ENCODE measurements at regions not wholly inside any gene's neighbourhood (a gene's known extent, or its start where the extent isn't known, plus 50 kb on each side); places are given as distances from the start of the nearest gene placed in this dataset.

- H3K27me3 ChIP-seq (ENCODE audit: control insufficient read depth in 2 of 2, insufficient read depth in 2 of 2, low read length in 2 of 2), result no peaks in the 10 kb centered on the region
- H3K9me3 ChIP-seq (replicated peaks; ENCODE audit: control insufficient read depth, insufficient read depth, low read length), result no peaks in the 10 kb centered on the region
- intact Hi-C loops (cut with micrococcal nuclease) (no loop called here), dilution Hi-C loops (cut with MboI; ENCODE audit: extremely low pct_ligation_motif_present, low sequenced_read_pairs) (no loop called here)
- no peak for DNase-seq (ENCODE audit: low read depth, low spot score)
- no peaks in the 10 kb centered on the region for H4K20me1 ChIP-seq (replicated peaks; ENCODE audit: control insufficient read depth, extremely low read depth, insufficient read depth, low read length)
- peak; percentile 8 for FAIRE-seq
- CTCF ChIA-PET, result interaction anchor here (0.8 to 1.2 kb wide), 3 partner anchors 10 to 186 kb away, joined by 3 read pairs; no protein-coding TSS in a partner anchor
- no peaks in the 10 kb centered on the region for H3K79me2 ChIP-seq (ENCODE audit: control insufficient read depth, insufficient read depth, low read length)
- H2AFZ ChIP-seq (ENCODE audit: low read depth, low read length), result no peak overlapping the region
- POLR2A ChIA-PET, result no interaction called here
- no peak overlapping the region for H3K9ac ChIP-seq (replicated peaks; ENCODE audit: extremely low read depth, insufficient read depth, low read length)
- H3K36me3 ChIP-seq (ENCODE audit: control insufficient read depth in 2 of 2, extremely low read depth in 1 of 2, insufficient read depth in 2 of 2, low read length in 2 of 2), result no peaks in the 10 kb centered on the region
- no peaks in the 10 kb centered on the region for H3K4me1 ChIP-seq (ENCODE audit: control insufficient read depth, extremely low read depth, insufficient read depth, low read length)
- no peak overlapping the region for H3K4me3 ChIP-seq (replicated peaks in 1 of 3; ENCODE audit: insufficient read depth in 1 of 3, low read depth in 1 of 3, low read length in 3 of 3)
- BruUV-seq (replicated peaks), result no TSS peak
- TF ChIP-seq POLR2A (IDR thresholded peaks at IDR 0.05; ENCODE audit: low read depth, low read length), result no peak
- TF ChIP-seq MYC (IDR thresholded peaks at IDR 0.05; ENCODE audit: low read depth, low read length), result no peak
- no peak for TF ChIP-seq POLR2AphosphoS5 (IDR thresholded peaks at IDR 0.05; ENCODE audit: insufficient read depth, low read depth, low read length)
- no peak overlapping the region for H3K4me2 ChIP-seq (ENCODE audit: insufficient read depth, low read length)
- no peak overlapping the region for H3K27ac ChIP-seq (ENCODE audit: insufficient read depth, low read depth, low read length)
- H3K9me1 ChIP-seq (replicated peaks; ENCODE audit: control insufficient read depth, extremely low read depth, insufficient read depth, low read length), result no peaks in the 10 kb centered on the region
Observed at GRCh38 chr7:20964281-20964918, 177.7 kb upstream of the SP8 start.

- Histone ChIP-seq H3K9ac (replicated peaks; ENCODE audit: extremely low read depth, insufficient read depth, low read length) (no peak overlapping the region), H3K36me3 (ENCODE audit: control insufficient read depth in 2 of 2, extremely low read depth in 1 of 2, insufficient read depth in 2 of 2, low read length in 2 of 2) (no peaks in the 10 kb centered on the region), H3K4me3 (replicated peaks in 1 of 3; ENCODE audit: insufficient read depth in 1 of 3, low read depth in 1 of 3, low read length in 3 of 3) (no peak overlapping the region), H3K27me3 (ENCODE audit: control insufficient read depth in 2 of 2, insufficient read depth in 2 of 2, low read length in 2 of 2) (no peaks in the 10 kb centered on the region), H3K4me1 (ENCODE audit: control insufficient read depth, extremely low read depth, insufficient read depth, low read length) (no peaks in the 10 kb centered on the region), H3K9me1 (replicated peaks; ENCODE audit: control insufficient read depth, extremely low read depth, insufficient read depth, low read length) (no peaks in the 10 kb centered on the region), H4K20me1 (replicated peaks; ENCODE audit: control insufficient read depth, extremely low read depth, insufficient read depth, low read length) (no peaks in the 10 kb centered on the region), H3K79me2 (ENCODE audit: control insufficient read depth, insufficient read depth, low read length) (no peaks in the 10 kb centered on the region), H2AFZ (ENCODE audit: low read depth, low read length) (no peak overlapping the region), H3K27ac (ENCODE audit: insufficient read depth, low read depth, low read length) (no peak overlapping the region), H3K9me3 (replicated peaks; ENCODE audit: control insufficient read depth, insufficient read depth, low read length) (no peaks in the 10 kb centered on the region), H3K4me2 (ENCODE audit: insufficient read depth, low read length) (no peak overlapping the region)
- ChIA-PET CTCF (no interaction called here), POLR2A (no interaction called here)
- no TSS peak for BruUV-seq (replicated peaks)
- dilution Hi-C loops (cut with MboI; ENCODE audit: extremely low pct_ligation_motif_present, low sequenced_read_pairs), result no loop called here
- FAIRE-seq (no peak), DNase-seq (ENCODE audit: low read depth, low spot score) (no peak)
- intact Hi-C loops (cut with micrococcal nuclease), result no loop called here
- no peak for TF ChIP-seq JUN (IDR thresholded peaks at IDR 0.05; ENCODE audit: borderline replicate concordance, insufficient read depth, insufficient read length, low read depth)
Observed at GRCh38 chr7:20971219-20971618, 184.5 kb upstream of the SP8 start.

Measured in endothelial cell of umbilical vein (primary cell).